ENCODE measurements at regions not wholly inside any gene's neighbourhood (a gene's known extent, or its start where the extent isn't known, plus 50 kb on each side); places are given as distances from the start of the nearest gene placed in this dataset.

DNA sequence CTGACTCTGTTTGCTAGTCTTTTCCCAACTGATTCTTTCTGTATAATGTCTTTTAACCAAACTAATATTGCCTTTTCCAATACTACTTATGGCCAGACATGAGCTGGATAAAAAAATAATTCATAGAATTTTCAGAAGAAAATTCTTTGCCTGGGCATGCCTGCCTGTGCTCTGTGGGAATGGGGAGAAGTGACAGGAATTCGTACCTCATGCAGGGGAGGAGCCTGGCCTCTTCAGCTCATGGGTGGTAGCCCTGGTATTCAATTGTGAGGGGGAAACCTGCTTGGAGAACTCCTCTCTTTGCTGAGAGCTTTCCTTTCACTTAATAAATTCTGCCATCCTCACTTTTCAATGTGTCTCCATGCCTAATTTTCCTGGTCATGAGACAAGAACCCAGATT, 928.8 kb downstream of the FAM181B start:
- ChIA-PET POLR2A (no interaction called here), CTCF (no interaction called here)
- Histone ChIP-seq H3K4me1 (no peaks in the 10 kb centered on the region), H3K9me3 (no peaks in the 10 kb centered on the region; the same call in 2 of the 3 replicates), H3K4me3 (no peak overlapping the region), H3K27ac (no peak overlapping the region), H3K4me2 (no peak overlapping the region)
- ATAC-seq = no peak
- no peak for FAIRE-seq
- DNase-seq (ENCODE audit: low read depth in 1 of 2, low spot score in 1 of 2) = no peak
- 0% methylated on average over 1 of the region's 1 CpG for WGBS (ENCODE audit: missing lambda C conversion rate)
- TF ChIP-seq FOSB (CRISPR knock-in tag; IDR thresholded peaks at IDR 0.05) = no peak
- TF ChIP-seq EHF (CRISPR knock-in tag; IDR thresholded peaks at IDR 0.05) = no peak
- no peak for TF ChIP-seq FOXS1 (CRISPR knock-in tag; IDR thresholded peaks at IDR 0.05)
- TF ChIP-seq, protein P1, sequence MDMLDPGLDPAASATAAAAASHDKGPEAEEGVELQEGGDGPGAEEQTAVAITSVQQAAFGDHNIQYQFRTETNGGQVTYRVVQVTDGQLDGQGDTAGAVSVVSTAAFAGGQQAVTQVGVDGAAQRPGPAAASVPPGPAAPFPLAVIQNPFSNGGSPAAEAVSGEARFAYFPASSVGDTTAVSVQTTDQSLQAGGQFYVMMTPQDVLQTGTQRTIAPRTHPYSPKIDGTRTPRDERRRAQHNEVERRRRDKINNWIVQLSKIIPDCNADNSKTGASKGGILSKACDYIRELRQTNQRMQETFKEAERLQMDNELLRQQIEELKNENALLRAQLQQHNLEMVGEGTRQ (IDR thresholded peaks at IDR 0.05) = no peak
- TF ChIP-seq GATA3 (IDR thresholded peaks at IDR 0.05; ENCODE audit: borderline replicate concordance) = no peak
- no peak for TF ChIP-seq ESRRA (IDR thresholded peaks at IDR 0.05; ENCODE audit: borderline replicate concordance, low read length)
- no peak for TF ChIP-seq CBX8 (IDR thresholded peaks at IDR 0.05)
- no peak for TF ChIP-seq MAX (IDR thresholded peaks at IDR 0.05)
- TF ChIP-seq E2F6 (IDR thresholded peaks at IDR 0.05; ENCODE audit: borderline replicate concordance, low read depth) = no peak
- TF ChIP-seq, protein P2, sequence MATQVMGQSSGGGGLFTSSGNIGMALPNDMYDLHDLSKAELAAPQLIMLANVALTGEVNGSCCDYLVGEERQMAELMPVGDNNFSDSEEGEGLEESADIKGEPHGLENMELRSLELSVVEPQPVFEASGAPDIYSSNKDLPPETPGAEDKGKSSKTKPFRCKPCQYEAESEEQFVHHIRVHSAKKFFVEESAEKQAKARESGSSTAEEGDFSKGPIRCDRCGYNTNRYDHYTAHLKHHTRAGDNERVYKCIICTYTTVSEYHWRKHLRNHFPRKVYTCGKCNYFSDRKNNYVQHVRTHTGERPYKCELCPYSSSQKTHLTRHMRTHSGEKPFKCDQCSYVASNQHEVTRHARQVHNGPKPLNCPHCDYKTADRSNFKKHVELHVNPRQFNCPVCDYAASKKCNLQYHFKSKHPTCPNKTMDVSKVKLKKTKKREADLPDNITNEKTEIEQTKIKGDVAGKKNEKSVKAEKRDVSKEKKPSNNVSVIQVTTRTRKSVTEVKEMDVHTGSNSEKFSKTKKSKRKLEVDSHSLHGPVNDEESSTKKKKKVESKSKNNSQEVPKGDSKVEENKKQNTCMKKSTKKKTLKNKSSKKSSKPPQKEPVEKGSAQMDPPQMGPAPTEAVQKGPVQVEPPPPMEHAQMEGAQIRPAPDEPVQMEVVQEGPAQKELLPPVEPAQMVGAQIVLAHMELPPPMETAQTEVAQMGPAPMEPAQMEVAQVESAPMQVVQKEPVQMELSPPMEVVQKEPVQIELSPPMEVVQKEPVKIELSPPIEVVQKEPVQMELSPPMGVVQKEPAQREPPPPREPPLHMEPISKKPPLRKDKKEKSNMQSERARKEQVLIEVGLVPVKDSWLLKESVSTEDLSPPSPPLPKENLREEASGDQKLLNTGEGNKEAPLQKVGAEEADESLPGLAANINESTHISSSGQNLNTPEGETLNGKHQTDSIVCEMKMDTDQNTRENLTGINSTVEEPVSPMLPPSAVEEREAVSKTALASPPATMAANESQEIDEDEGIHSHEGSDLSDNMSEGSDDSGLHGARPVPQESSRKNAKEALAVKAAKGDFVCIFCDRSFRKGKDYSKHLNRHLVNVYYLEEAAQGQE (IDR thresholded peaks at IDR 0.05) = no peak
- TF ChIP-seq, protein P3, sequence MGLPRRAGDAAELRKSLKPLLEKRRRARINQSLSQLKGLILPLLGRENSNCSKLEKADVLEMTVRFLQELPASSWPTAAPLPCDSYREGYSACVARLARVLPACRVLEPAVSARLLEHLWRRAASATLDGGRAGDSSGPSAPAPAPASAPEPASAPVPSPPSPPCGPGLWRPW (IDR thresholded peaks at IDR 0.05) = no peak
- no peak for TF ChIP-seq JUNB (IDR thresholded peaks at IDR 0.05)
- TF ChIP-seq MAZ (IDR thresholded peaks at IDR 0.05; ENCODE audit: borderline replicate concordance, low read depth, low read length) = no peak
- no peak for TF ChIP-seq CHD2 (IDR thresholded peaks at IDR 0.05; ENCODE audit: low read length, partially characterized antibody)
- no peak for TF ChIP-seq HOXB13 (CRISPR knock-in tag; IDR thresholded peaks at IDR 0.05; ENCODE audit: low read depth)
- no peak for TF ChIP-seq RARB (CRISPR knock-in tag; IDR thresholded peaks at IDR 0.05)

DNA sequence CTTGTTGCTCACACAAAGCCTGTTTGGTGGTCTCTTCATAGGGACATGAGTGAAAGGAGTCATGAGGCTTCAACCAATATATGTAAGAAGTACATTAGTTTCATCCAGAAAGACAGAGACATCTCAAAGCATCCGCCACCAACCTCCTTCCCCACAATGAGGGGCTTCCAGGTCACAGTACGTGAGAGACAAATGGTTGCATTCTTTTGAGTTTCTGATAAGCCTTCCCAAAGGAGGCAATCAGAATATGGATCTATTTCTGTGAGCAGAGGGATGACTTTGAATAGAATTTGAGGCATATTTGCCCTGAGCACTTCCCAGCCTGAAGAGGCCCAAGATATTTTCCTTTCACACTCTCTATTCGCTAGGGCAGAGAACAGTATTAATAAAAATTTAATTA, 931.1 kb downstream of the FAM181B start:
- FAIRE-seq = no peak
- WGBS (ENCODE audit: missing lambda C conversion rate) = 1% methylated on average over 3 of the region's 3 CpGs
- TF ChIP-seq TFCP2L1 (CRISPR knock-in tag; IDR thresholded peaks at IDR 0.05) = no peak
- TF ChIP-seq ELK1 (IDR thresholded peaks at IDR 0.05; ENCODE audit: low read depth, low read length) = no peak
- no peak for TF ChIP-seq TP53 (CRISPR knock-in tag; IDR thresholded peaks at IDR 0.05)
- TF ChIP-seq CHD2 (IDR thresholded peaks at IDR 0.05; ENCODE audit: low read length, partially characterized antibody) = no peak
- TF ChIP-seq GATA3 (IDR thresholded peaks at IDR 0.05; ENCODE audit: borderline replicate concordance) = no peak
- TF ChIP-seq CHD4 (IDR thresholded peaks at IDR 0.05; ENCODE audit: borderline replicate concordance) = no peak
- no peak for TF ChIP-seq MYC (IDR thresholded peaks at IDR 0.05; ENCODE audit: borderline replicate concordance, low read length)
- no peak for TF ChIP-seq ESRRA (IDR thresholded peaks at IDR 0.05; ENCODE audit: borderline replicate concordance, low read length)
- TF ChIP-seq MAX (IDR thresholded peaks at IDR 0.05) = no peak
- TF ChIP-seq EHF (CRISPR knock-in tag; IDR thresholded peaks at IDR 0.05) = no peak
- no peak for TF ChIP-seq NR3C1 (IDR thresholded peaks at IDR 0.05)
- TF ChIP-seq HDAC2 (IDR thresholded peaks at IDR 0.05) = no peak
- TF ChIP-seq RNF2 (IDR thresholded peaks at IDR 0.05; ENCODE audit: borderline replicate concordance, low read depth) = no peak
- no peak for TF ChIP-seq SREBF2 (IDR thresholded peaks at IDR 0.05)
- no peak for TF ChIP-seq CEBPB (IDR thresholded peaks at IDR 0.05)
- no peak for TF ChIP-seq NFE2L2 (conservative IDR thresholded peaks at IDR 0.05; ENCODE audit: low read length)
- no peak for TF ChIP-seq JUN (IDR thresholded peaks at IDR 0.05)
- TF ChIP-seq ATOH8 (CRISPR knock-in tag; IDR thresholded peaks at IDR 0.05; ENCODE audit: low read depth) = no peak
- no peak for TF ChIP-seq POLR2A (IDR thresholded peaks at IDR 0.05; ENCODE audit: low read length)
- no peak for TF ChIP-seq EP300 (IDR thresholded peaks at IDR 0.05)
- POLR2A ChIA-PET = no interaction called here
- Histone ChIP-seq H3K4me1 (no peaks in the 10 kb centered on the region), H3K4me3 (no peak overlapping the region), H3K9me3 (no peaks in the 10 kb centered on the region; the same call in 2 of the 3 replicates), H3K4me2 (no peak overlapping the region), H3K27ac (no peak overlapping the region)
- CTCF ChIA-PET = no interaction called here
- no peak for ATAC-seq
- no peak for DNase-seq (ENCODE audit: low read depth in 1 of 2, low spot score in 1 of 2)
